ENCODE measurements at regions not wholly inside any gene's neighbourhood (a gene's known extent, or its start where the extent isn't known, plus 50 kb on each side); places are given as distances from the start of the nearest gene placed in this dataset.
"Not testable (repeated sequence)": the region's sequence is repeated elsewhere in the genome, so short reads cannot be mapped to it uniquely, and the experiment has no call there.

DNA sequence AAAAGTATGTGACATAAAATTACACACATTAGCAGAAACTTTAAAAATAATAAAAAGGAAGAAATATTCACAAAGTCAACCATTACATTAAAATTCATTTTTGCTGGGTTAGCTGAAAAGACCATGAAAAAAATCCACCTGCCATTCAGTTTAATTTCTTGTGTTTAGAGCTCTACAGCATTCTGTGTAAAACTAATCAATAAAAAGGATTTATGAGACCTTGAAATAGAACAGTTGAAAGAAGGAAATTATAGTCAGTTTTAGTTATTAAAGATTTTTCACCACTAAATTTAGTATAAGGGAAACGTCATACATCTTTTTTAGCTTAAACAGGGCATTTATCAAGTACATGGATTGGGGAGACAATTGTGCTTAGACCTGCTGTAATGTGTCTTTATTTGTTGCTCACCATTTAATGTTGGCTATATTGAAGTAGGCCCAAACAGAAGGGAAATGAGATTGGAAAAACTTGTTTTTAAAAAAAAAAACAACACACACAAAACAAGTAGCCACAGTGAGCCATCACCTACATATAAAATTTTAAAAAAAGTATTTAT lies 438.7 kb upstream of the POU3F2 start:
- DNase-seq (ENCODE audit: low read depth in 3 of 3, low spot score in 2 of 3): no peak

- no peak for DNase-seq (ENCODE audit: low read depth in 3 of 3, low spot score in 2 of 3)
Observed at GRCh38 chr6:98416027-98416426, 418.3 kb upstream of the POU3F2 start.

DNA sequence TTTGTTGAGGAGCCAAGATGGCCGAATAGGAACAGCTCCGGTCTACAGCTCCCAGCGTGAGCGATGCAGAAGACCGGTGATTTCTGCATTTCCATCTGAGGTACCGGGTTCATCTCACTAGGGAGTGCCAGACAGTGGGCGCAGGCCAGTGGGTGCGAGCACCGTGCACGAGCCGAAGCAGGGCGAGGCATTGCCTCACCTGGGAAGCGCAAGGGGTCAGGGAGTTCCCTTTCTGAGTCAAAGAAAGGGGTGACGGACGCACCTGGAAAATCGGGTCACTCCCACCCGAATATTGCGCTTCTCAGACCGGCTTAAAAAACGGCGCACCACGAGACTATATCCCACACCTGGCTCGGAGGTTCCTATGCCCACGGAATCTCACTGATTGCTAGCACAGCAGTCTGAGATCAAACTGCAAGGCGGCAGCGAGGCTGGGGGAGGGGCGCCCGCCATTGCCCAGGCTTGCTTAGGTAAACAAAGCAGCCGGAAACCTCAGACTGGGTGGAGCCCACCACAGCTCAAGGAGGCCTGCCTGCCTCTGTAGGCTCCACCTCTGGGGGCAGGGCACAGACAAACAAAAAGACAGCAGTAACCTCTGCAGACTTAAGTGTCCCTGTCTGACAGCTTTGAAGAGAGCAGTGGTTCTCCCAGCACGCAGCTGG lies 417.7 kb upstream of the POU3F2 start:
- not testable (repeated sequence) for DNase-seq (ENCODE audit: low read depth in 3 of 3, low spot score in 2 of 3)

- no peak for DNase-seq (ENCODE audit: low read depth in 3 of 3, low spot score in 2 of 3)
Observed at GRCh38 chr6:98433325-98434056, 400.9 kb upstream of the POU3F2 start.

GRCh38 chr6:98443633-98444032 lies 390.7 kb upstream of the POU3F2 start:
- no peak for DNase-seq (ENCODE audit: low read depth in 3 of 3, low spot score in 2 of 3)

- no peak for DNase-seq (ENCODE audit: low read depth in 3 of 3, low spot score in 2 of 3)
Observed at GRCh38 chr6:98452685-98453084, 381.7 kb upstream of the POU3F2 start.

DNA sequence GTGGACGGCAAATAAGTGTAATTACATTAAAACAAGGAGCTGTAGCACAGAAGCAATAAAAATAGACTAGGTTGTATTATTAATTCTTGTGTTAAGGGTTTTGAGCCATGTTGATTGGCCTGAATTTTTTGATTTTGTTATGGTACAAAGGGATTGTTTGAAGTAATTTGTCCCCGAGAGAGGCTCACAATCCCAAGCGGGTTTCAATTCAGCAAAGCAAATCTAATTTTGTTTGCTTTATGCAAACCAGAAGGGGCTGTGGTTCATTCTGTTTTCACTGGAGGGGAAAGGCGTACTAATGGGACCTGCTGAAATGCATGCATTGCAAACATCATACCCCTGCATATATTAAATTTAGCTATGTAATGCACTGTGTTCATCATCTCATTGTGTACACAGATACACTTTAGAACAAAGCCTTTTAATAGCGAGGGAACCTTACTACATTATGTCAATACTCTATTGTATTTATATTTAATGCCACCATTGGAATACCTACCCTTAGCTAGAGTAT lies 379.5 kb upstream of the POU3F2 start:
- no peak for DNase-seq (ENCODE audit: low read depth in 3 of 3, low spot score in 2 of 3)

DNA sequence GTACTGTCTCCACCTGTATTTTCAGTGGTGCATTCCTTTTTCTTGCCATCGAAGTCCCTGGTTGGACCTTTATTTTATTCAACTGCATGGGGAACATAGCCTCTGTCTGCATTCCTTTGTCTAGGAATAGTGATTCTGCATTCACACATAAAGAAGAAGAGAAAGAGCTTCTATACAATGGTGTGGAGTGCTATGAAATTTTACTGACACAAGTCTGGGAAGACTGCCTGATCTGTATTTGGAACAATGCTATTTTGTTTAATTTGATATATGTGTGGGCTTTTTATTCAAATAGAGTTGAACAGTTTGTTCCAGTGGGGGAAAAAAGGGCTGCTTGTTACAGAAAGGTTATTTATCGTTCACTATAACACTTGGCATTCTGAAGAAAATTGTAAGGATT lies 375.7 kb upstream of the POU3F2 start:
- DNase-seq (ENCODE audit: low read depth in 3 of 3, low spot score in 2 of 3): no peak

DNA sequence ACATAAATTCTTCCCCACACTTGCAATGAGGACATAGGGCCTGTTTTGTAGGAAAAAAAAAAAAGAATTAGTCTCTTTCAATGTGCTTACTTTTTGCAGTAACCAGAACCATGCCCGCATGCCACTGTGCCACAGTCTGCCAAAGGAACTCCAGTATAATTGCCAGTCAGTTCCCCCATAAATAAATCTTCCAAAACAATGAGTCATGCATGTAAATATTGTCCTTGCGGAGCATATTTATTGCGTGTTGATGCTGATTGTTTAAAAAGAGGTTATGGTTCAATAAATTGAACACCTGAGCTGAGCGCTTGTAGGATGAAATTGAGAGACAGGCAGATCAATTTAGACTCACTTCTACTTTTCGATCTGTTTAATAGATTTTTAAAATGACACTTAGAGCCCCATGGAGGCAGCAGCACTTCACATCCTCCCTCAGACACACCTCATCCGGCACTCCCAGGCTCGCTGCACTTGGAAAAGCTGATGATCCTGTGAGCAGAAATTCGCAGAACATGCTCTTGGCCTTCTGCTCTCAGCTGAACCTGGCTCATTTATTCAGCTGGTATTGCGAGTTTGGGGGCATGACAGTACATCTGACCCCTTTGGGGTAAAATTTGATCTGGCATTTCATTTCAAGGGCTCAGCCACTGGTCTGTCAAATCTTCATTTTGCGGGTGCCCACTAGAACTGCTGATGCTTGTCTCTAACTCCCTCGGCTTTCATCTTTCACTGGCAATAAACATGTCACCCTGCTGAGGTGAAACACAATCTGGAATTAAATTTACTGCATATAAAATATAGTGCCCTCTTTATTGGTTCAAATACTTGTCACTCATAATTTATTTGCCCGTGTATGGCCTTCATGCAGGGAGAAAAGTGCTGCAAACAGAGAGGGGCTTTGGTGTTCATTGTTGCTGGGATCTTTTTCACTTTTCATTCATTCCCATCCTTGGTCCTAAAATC lies 371.1 kb upstream of the POU3F2 start:
- peak in 2 of 3 donors; percentile 1 to 3 for DNase-seq (ENCODE audit: low read depth in 3 of 3, low spot score in 2 of 3)

- DNase-seq (ENCODE audit: low read depth in 3 of 3, low spot score in 2 of 3): no peak
Observed at GRCh38 chr6:98467091-98467490, 367.3 kb upstream of the POU3F2 start.

GRCh38 chr6:98467902-98468301 lies 366.5 kb upstream of the POU3F2 start:
- DNase-seq (ENCODE audit: low read depth in 3 of 3, low spot score in 2 of 3): no peak

DNA sequence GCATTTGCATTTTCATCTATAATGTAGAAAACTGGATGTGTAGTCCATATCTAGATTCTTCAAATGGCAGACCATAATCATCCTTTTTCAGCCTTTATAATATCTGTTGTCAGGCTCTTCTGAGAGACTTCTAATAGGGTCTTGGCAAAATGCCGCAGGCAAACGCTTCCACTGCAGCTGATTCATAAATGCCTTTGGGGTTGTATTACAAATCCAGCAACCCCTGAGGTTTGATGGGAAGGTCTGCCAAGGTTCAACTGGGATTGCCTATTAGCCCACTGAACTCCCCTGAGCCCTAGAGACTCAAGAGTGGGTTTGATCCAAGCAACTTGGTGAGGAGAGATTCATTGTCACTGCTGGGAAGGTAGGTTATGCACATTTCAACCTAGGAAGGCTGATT lies 365.2 kb upstream of the POU3F2 start:
- DNase-seq (ENCODE audit: low read depth in 3 of 3, low spot score in 2 of 3): no peak

DNA sequence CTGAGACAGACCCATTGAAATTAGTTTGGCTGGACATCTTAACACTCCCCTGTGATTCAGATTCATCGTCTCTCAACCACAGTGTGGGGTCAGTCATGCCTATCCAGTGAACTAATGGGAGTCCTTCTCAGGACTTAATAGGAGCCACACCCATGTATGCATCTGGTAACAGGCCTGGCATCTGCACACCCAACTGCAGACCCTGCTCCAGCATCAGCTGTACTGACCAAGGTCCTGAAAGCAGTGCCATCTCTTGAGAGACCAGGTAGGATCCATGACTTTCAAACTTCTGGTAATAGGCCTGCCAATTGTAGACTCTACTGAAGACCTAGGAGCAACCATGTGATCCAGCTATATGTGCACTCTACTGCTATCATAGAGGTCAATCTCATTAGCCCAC lies 363.6 kb upstream of the POU3F2 start:
- DNase-seq (ENCODE audit: low read depth in 3 of 3, low spot score in 2 of 3): no peak

- no peak for DNase-seq (ENCODE audit: low read depth in 3 of 3, low spot score in 2 of 3)
Observed at GRCh38 chr6:98471444-98471843, 362.9 kb upstream of the POU3F2 start.

DNA sequence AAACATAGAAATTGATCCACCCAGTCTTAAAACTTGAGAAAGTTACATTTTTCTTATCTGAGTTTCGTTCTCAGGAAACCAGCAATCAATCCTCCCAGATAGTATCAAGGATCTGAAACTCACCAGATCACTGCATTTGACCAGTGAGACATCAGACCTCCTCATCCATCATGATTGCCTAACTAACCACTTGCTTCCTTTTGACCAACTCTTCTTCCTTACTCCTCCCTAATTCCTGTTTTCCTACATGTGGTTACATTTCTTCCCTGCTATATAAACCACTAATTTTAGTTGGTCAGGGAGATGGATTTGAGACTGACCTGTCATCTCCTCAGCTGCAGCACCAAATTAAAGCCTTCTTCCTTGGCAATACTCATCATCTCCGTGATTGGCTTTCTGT lies 357.1 kb upstream of the POU3F2 start:
- DNase-seq (ENCODE audit: low read depth in 3 of 3, low spot score in 2 of 3): no peak

- DNase-seq (ENCODE audit: low read depth in 3 of 3, low spot score in 2 of 3): no peak
Observed at GRCh38 chr6:98484696-98485095, 349.7 kb upstream of the POU3F2 start.

GRCh38 chr6:98485593-98485992 lies 348.8 kb upstream of the POU3F2 start:
- DNase-seq (ENCODE audit: low read depth in 3 of 3, low spot score in 2 of 3): no peak

GRCh38 chr6:98486057-98486456 lies 348.3 kb upstream of the POU3F2 start:
- DNase-seq (ENCODE audit: low read depth in 3 of 3, low spot score in 2 of 3): no peak

DNA sequence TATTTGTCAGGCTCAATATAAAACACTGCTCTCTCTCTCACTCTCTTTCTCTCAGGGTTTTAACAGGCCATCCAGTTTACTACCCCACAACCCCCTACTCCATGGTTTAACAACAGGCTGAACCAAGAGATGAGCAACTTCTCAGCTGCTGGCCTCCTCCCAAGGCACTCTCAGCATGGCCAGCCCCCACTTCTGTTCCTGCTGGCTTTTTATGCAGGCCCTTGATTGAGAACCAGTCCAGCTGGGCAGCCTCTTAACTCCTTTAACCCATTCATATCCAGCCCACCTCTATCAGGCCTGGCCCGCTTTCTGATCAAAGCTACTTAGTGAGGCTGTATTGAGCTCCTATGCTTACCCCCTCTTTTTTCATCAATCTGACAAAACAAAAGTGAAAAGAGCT lies 346.8 kb upstream of the POU3F2 start:
- DNase-seq (ENCODE audit: low read depth in 3 of 3, low spot score in 2 of 3): no peak

DNA sequence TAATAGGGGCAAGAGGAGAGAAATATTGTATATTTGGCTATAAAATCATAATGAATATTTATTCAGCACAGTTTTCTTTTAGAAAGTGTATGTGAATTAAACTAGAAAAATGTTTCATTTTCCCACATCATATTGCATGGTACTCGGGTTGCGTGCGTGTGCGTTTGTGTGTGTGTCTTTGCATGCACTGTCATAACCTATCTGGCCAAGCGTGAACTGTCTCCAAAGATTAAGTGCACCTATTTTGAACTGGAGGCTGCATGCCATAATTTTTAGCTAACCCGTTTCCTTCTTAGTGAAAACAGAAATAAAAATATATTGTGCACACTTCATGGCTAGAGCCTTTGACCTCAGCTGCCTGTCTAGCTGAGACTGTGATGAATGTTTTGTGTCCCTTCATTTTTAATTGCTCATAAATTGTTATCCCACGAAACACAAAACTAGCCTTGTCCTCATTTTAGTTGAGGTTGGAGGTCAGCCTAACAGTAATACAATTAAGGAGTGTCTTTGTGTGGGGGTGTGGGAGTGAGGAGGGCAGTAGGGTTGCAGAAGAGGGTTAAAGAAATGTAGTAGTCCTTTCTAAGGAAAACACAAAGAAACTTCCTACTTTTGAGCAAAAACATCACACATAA lies 336.1 kb upstream of the POU3F2 start:
- no peak for DNase-seq (ENCODE audit: low read depth in 3 of 3, low spot score in 2 of 3)
